GM12865 (cell line): ENCODE measurements at regions not wholly inside any gene's neighbourhood (a gene's known extent, or its start where the extent isn't known, plus 50 kb on each side); places are given as distances from the start of the nearest gene placed in this dataset.

Source experiments
- DNase-seq: peaks from one replicate; pipeline ENCODE4 v3.0.0; 2010; ENCODE audit warnings: low read depth
- H3K4me3 ChIP-seq: 2 replicates; pipeline ENCODE4 v1.5.1; 2011; ENCODE audit warnings: mild to moderate bottlenecking, low read depth, low read length, control low read depth
- CTCF ChIP-seq: IDR thresholded peaks from 2 replicates; pipeline ENCODE4 v1.5.1; 2011; ENCODE audit warnings: low read length, control low read depth, low read depth, inconsistent platforms; ENCODE audit not compliant: insufficient read depth; ENCODE audit errors: missing control alignments

GRCh38 chr12:98178126-98178525 is 337.3 kb upstream of the TMPO start:
- no peak for TF ChIP-seq CTCF
- no peak overlapping the region for H3K4me3 ChIP-seq
- DNase-seq = no peak

DNA sequence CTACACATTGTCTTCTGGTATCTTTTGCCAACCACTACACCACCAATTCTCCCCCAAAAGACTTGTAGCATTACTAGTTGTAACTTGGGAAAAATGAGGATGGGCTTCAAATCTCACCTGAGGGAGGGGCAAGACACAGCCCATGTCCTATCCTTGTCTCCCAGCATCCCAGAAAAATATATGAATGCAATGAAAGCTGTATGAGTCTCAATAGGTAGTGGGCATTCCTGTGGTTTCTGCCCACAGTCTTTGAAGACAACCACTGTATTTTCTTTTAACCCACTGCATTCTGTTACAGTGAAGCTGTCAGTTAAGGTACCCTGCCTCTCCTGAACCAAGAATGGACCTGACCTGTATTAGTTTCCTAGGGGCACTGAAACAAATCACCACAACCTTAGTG is 336.2 kb upstream of the TMPO start:
- no peak for DNase-seq
- H3K4me3 ChIP-seq = no peak overlapping the region
- no peak for TF ChIP-seq CTCF

DNA sequence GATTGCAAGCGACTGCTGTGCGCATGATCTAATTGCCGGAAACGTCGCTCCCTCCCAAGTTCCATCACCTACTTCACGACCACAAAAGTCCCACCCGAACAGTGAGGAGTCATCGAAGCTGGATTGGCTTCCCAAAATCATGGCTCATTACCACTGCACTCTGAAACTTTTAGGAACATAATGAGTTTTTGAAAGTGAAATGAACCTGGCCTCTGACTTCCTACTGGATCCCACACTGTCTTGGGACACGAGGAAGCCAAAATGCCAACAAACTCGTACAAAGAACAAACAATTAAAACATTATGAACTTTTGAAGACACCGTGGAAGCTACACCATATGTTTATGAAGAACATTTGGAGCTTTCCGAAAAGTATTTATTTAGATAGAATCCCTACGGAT is 334.8 kb upstream of the TMPO start:
- TF ChIP-seq CTCF = no peak
- DNase-seq = no peak
- no peak overlapping the region for H3K4me3 ChIP-seq

GRCh38 chr12:98182821-98183220 is 332.6 kb upstream of the TMPO start:
- TF ChIP-seq CTCF = no peak
- H3K4me3 ChIP-seq = no peak overlapping the region
- no peak for DNase-seq

DNA sequence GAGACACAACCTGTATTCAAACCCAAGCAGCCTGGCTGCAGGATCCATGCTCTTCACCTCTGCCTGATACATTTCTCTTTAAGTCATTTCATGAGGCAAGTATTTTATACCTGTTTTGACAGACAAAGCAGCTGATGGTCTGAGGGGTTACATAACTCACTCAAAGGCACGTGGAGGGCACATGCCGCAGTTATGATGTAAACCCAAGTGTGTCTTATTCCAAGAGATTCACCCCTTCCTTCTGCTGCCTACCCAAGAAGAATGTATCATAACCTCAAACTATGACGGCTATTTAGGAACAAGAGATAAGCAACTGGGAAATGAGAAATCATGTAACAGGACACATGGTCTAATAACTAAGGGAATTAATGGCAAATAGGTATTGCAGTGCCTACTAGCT is 329.8 kb upstream of the TMPO start:
- DNase-seq = no peak
- TF ChIP-seq CTCF = no peak
- no peak overlapping the region for H3K4me3 ChIP-seq

- no peak for TF ChIP-seq CTCF
- no peak overlapping the region for H3K4me3 ChIP-seq
- DNase-seq = no peak
These were observed 326.7 kb upstream of the TMPO start for GRCh38 chr12:98188650-98189077.

DNA sequence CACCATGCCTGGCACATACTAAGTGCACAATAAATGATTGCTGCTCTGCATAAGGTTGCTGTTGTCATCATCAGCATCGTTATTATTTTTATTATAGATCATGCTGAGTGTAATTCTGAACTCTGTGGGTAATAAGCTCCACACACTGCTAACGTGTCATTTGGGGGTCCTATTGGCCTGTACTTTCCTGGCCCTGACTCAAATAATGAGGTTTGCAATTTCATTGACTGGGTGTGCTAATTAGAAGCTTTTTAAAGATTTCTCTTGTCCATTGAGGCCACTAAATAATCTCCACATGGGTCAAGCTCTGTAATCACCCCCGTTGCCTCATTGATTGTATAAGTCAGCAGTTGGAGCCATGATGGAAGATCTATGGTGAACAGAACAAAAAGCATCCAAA is 320.8 kb upstream of the TMPO start:
- H3K4me3 ChIP-seq = no peak overlapping the region
- no peak for DNase-seq
- no peak for TF ChIP-seq CTCF
